A549 (cell line): ENCODE measurements at regions not wholly inside any gene's neighbourhood (a gene's known extent, or its start where the extent isn't known, plus 50 kb on each side); places are given as distances from the start of the nearest gene placed in this dataset.

Source experiments
- ATAC-seq, 2 experiments: fragments of 200-7000 bp in 1 of 2; fragments of >200 bp in 1 of 2; cut with Nextera tagmentation in 1 of 2; cut with Tn5 transposase in 1 of 2; 3 replicates each; pipeline versions ENCODE4 v1.8.0 to v1.9.1; 2018 to 2020; ENCODE audit warnings: mild to moderate bottlenecking in 1 of 2, moderate library complexity in 1 of 2
- CTCF ChIA-PET: fragments of 300-600 bp; sonication (Branson Sonifier 250); formaldehyde crosslinking; extraction: SDS; loops from one replicate; lab custom pipeline; 2021; ENCODE audit warnings: antibody characterized with exemption, inconsistent platforms; lab: Yijun Ruan, JAX
- POLR2A ChIA-PET: fragments of 350-600 bp; formaldehyde crosslinking; extraction: SDS; loops from one replicate; lab custom pipeline; 2021; ENCODE audit warnings: antibody characterized with exemption, inconsistent platforms; lab: Yijun Ruan, JAX
- DNase-seq, 2 experiments: peaks; one replicate each; pipeline versions ENCODE4 v3.0.0 to v3.0.0-alpha.2; 2011 to 2016; ENCODE audit warnings: low read depth in 1 of 2, low spot score in 1 of 2
- FAIRE-seq: peaks from 2 replicates; lab custom pipeline; 2011; peaks lifted over from hg19 to GRCh38; lab: Jason Lieb, UNC
- H3K27ac ChIP-seq, 2 experiments: fragments of >200 bp; sonication (Bioruptor Twin); formaldehyde crosslinking; 3 replicates each; pipeline ENCODE4 v1.5.1; 2016 to 2017
- H3K4me1 ChIP-seq: fragments of >200 bp; sonication (Bioruptor Twin); formaldehyde crosslinking; 3 replicates; pipeline ENCODE4 v1.6.1; 2016
- H3K4me2 ChIP-seq: fragments of >200 bp; sonication (Bioruptor Twin); formaldehyde crosslinking; 3 replicates; pipeline ENCODE4 v1.6.1; 2016
- H3K4me3 ChIP-seq: fragments of >200 bp; sonication (Bioruptor Twin); formaldehyde crosslinking; 3 replicates; pipeline ENCODE4 v1.5.1; 2016
- H3K9me3 ChIP-seq: fragments of >200 bp; sonication (Bioruptor Twin); formaldehyde crosslinking; 3 replicates; pipeline ENCODE4 v1.6.1; 2016
- CBX2 ChIP-seq: fragments of 200-600 bp; sonication (generic); IDR thresholded peaks from 2 replicates; pipeline ENCODE4 v1.6.1; 2016; ENCODE audit warnings: low read depth, mild to moderate bottlenecking, borderline replicate concordance
- CBX8 ChIP-seq: fragments of 200-600 bp; sonication (generic); IDR thresholded peaks from 2 replicates; pipeline ENCODE4 v1.6.1; 2016
- ELK1 ChIP-seq: fragments of 150-350 bp; IDR thresholded peaks from 2 replicates; pipeline ENCODE4 v1.6.1; 2014; ENCODE audit warnings: low read depth, mild to moderate bottlenecking, low read length
- HDAC2 ChIP-seq: fragments of 200-600 bp; sonication (generic); IDR thresholded peaks from 2 replicates; pipeline ENCODE4 v1.6.1; 2016
- HEYL ChIP-seq: fragments of 250-450 bp; sonication (Bioruptor Pico); IDR thresholded peaks from 2 replicates; pipeline ENCODE4 v1.8.0; 2021; ENCODE audit warnings: mild to moderate bottlenecking, moderate library complexity
- HOXA7 ChIP-seq: fragments of 250-450 bp; sonication (Bioruptor Pico); IDR thresholded peaks from 2 replicates; pipeline ENCODE4 v1.5.0; 2020; ENCODE audit warnings: mild to moderate bottlenecking, moderate library complexity
- JUN ChIP-seq, 2 experiments: fragments of >200 bp; sonication (Bioruptor Twin); formaldehyde crosslinking; IDR thresholded peaks; 2 replicates in 1 of 2; 3 replicates in 1 of 2; pipeline ENCODE4 v1.6.1; 2016 to 2017
- JUNB ChIP-seq: fragments of >200 bp; sonication (Bioruptor Twin); formaldehyde crosslinking; IDR thresholded peaks from 2 replicates; pipeline ENCODE4 v1.6.1; 2016
- MAX ChIP-seq: IDR thresholded peaks from 2 replicates; pipeline ENCODE4 v1.6.1; 2012
- NPAS2 ChIP-seq: fragments of 250-450 bp; sonication (Bioruptor Pico); IDR thresholded peaks from 2 replicates; pipeline ENCODE4 v1.8.0; 2022; ENCODE audit warnings: mild to moderate bottlenecking, moderate library complexity, borderline replicate concordance
- PBX3 ChIP-seq: IDR thresholded peaks from 2 replicates; pipeline ENCODE4 v1.6.1; 2012
- PHF8 ChIP-seq: fragments of 200-600 bp; sonication (generic); IDR thresholded peaks from 2 replicates; pipeline ENCODE4 v1.6.1; 2016; ENCODE audit warnings: low read depth, mild to moderate bottlenecking, antibody characterized with exemption, moderate library complexity, borderline replicate concordance
- POLR2AphosphoS2 ChIP-seq: conservative IDR thresholded peaks from 2 replicates; pipeline ENCODE4 v1.6.1; 2012; ENCODE audit warnings: low read length, improper control_type of control experiment, inconsistent platforms
- RARB ChIP-seq: fragments of 250-450 bp; sonication (Bioruptor Pico); IDR thresholded peaks from 2 replicates; pipeline ENCODE4 v1.8.0; 2021; ENCODE audit warnings: mild to moderate bottlenecking, moderate library complexity
- RCOR1 ChIP-seq: fragments of 150-350 bp; IDR thresholded peaks from 2 replicates; pipeline ENCODE4 v1.6.1; 2014; ENCODE audit warnings: antibody characterized with exemption, low read length, low read depth
- RNF2 ChIP-seq: fragments of 200-600 bp; sonication (generic); IDR thresholded peaks from 2 replicates; pipeline ENCODE4 v1.6.1; 2016; ENCODE audit warnings: low read depth, mild to moderate bottlenecking, antibody characterized with exemption, moderate library complexity, borderline replicate concordance
- SREBF2 ChIP-seq: fragments of 450-650 bp; IDR thresholded peaks from 2 replicates; pipeline ENCODE4 v1.6.1; 2014; ENCODE audit warnings: mild to moderate bottlenecking, moderate library complexity
- USF2 ChIP-seq: fragments of 450-650 bp; IDR thresholded peaks from 2 replicates; pipeline ENCODE4 v1.6.1; 2014; ENCODE audit warnings: antibody characterized with exemption
- ZSCAN20 ChIP-seq: fragments of 250-450 bp; sonication (Bioruptor Pico); IDR thresholded peaks from 2 replicates; pipeline ENCODE4 v1.8.0; 2022; ENCODE audit warnings: mild to moderate bottlenecking, moderate library complexity
- whole genome bisulfite sequencing: methylation state at CpG from one replicate; pipeline ENCODE4 v1.1.6; 2017; ENCODE audit errors: missing lambda C conversion rate; 5-methylcytosine and 5-hydroxymethylcytosine counted together

- TF ChIP-seq HDAC2 (no peak), CBX8 (no peak), RARB (CRISPR knock-in tag) (no peak)
- ATAC-seq (no peak), FAIRE-seq (no peak), DNase-seq (no peak)
- Histone ChIP-seq H3K4me1 (peaks cover 69% of the 10 kb centered on the region), H3K9me3 (no peaks in the 10 kb centered on the region), H3K4me3 (no peak overlapping the region), H3K27ac (peak overlapping the region; percentile 87 to 98), H3K4me2 (no peak overlapping the region)
- POLR2A ChIA-PET, result no interaction called here
- WGBS, result 75% methylated on average over 7 of the region's 8 CpGs
- CTCF ChIA-PET, result interaction anchor here (1.0 to 1.7 kb wide), 7 partner anchors 8 to 151 kb away, joined by 3 to 4 read pairs (median 3); no protein-coding TSS in a partner anchor
Observed at GRCh38 chr2:120401275-120402066, 55.5 kb downstream of the INHBB start.

- H3K4me2 ChIP-seq, result no peak overlapping the region
- H3K9me3 ChIP-seq, result no peaks in the 10 kb centered on the region
- no peak for FAIRE-seq
- peak overlapping the region; percentile 87 to 98 for H3K27ac ChIP-seq
- no peak for TF ChIP-seq RCOR1
- TF ChIP-seq HEYL (CRISPR knock-in tag), result no peak
- TF ChIP-seq CBX8, result no peak
- no peak for TF ChIP-seq USF2
- no peak for TF ChIP-seq HOXA7 (CRISPR knock-in tag)
- no peak for TF ChIP-seq RNF2
- TF ChIP-seq NPAS2 (CRISPR knock-in tag), result no peak
- no peak for TF ChIP-seq MAX
- TF ChIP-seq ZSCAN20, result no peak
- TF ChIP-seq, all 56 proteins: peak for 0
- ChIA-PET CTCF (interaction anchor here (1.7 kb wide), 1 partner anchor 151 kb away, joined by 4 read pairs; no protein-coding TSS in a partner anchor), POLR2A (no interaction called here)
- Histone ChIP-seq H3K4me3 (no peak overlapping the region), H3K4me1 (peaks cover 66% of the 10 kb centered on the region)
- no peak for ATAC-seq
- 77% methylated on average over 5 of the region's 5 CpGs for WGBS
- no peak for DNase-seq
Observed at GRCh38 chr2:120402067-120402433, 56.1 kb downstream of the INHBB start.

GRCh38 chr2:120402508-120402907 is 56.6 kb downstream of the INHBB start:
- no peak overlapping the region for H3K4me2 ChIP-seq
- CTCF ChIA-PET, result no interaction called here
- WGBS, result 95% methylated on average over 6 of the region's 6 CpGs
- H3K27ac ChIP-seq, result peak overlapping the region; percentile 87 to 98; a peak in 5 of 6 replicates
- POLR2A ChIA-PET, result no interaction called here
- no peak for DNase-seq
- H3K9me3 ChIP-seq, result no peaks in the 10 kb centered on the region
- no peak for TF ChIP-seq POLR2AphosphoS2
- TF ChIP-seq JUN (IDR thresholded peaks at IDR 0.05), result no peak
- no peak for TF ChIP-seq JUNB
- TF ChIP-seq ELK1, result no peak
- no peak for TF ChIP-seq SREBF2
- ATAC-seq, result no peak
- FAIRE-seq, result no peak
- H3K4me3 ChIP-seq, result no peak overlapping the region
- peaks cover 61% of the 10 kb centered on the region for H3K4me1 ChIP-seq

GRCh38 chr2:120403261-120403660 is 57.3 kb downstream of the INHBB start:
- POLR2A ChIA-PET, result no interaction called here
- no peak for DNase-seq
- peak overlapping the region; percentile 63 to 84 for H3K27ac ChIP-seq
- TF ChIP-seq PBX3 (no peak), CBX2 (no peak), PHF8 (no peak)
- peaks cover 54% of the 10 kb centered on the region for H3K4me1 ChIP-seq
- 75% methylated on average over 3 of the region's 5 CpGs for WGBS
- CTCF ChIA-PET, result interaction anchor here (1.1 to 1.9 kb wide), 3 partner anchors 10 to 277 kb away, joined by 3 to 7 read pairs (median 7); no protein-coding TSS in a partner anchor
- no peak for FAIRE-seq
- no peak for ATAC-seq
- peak overlapping the region; percentile 55 for H3K4me2 ChIP-seq
- no peak overlapping the region for H3K4me3 ChIP-seq
- no peaks in the 10 kb centered on the region for H3K9me3 ChIP-seq
